Sigmoid colon (tissue), 6 donors: ENCODE measurements at regions not wholly inside any gene's neighbourhood (a gene's known extent, or its start where the extent isn't known, plus 50 kb on each side); places are given as distances from the start of the nearest gene placed in this dataset.

Source experiments
- DNase-seq: peaks from one replicate; pipeline ENCODE4 v3.0.0-alpha.2; 2019
- H3K27ac ChIP-seq, 4 donors: fragments of 200-600 bp; sonication (generic); one replicate each; pipeline ENCODE4 v1.5.1; 2016 to 2019; ENCODE audit warnings: mild to moderate bottlenecking in 1 of 4
- H3K27me3 ChIP-seq, 3 donors: fragments of 200-600 bp; sonication (generic); one replicate each; pipeline ENCODE4 v1.5.1; 2019; ENCODE audit warnings: mild to moderate bottlenecking in 1 of 3
- H3K36me3 ChIP-seq, 4 donors: fragments of 200-600 bp; sonication (generic); one replicate each; pipeline ENCODE4 v1.5.1; 2016 to 2019
- H3K4me1 ChIP-seq, 4 donors: fragments of 200-600 bp; sonication (generic); one replicate each; pipeline ENCODE4 v1.5.1; 2017 to 2019
- H3K4me3 ChIP-seq, 4 donors: fragments of 200-600 bp; sonication (generic); one replicate each; pipeline ENCODE4 v1.5.1; 2017 to 2019; ENCODE audit warnings: mild to moderate bottlenecking in 2 of 4, moderate library complexity in 1 of 4
- H3K9me3 ChIP-seq, 4 donors: fragments of 200-600 bp in 3 of 4; sonication (generic) in 3 of 4; one replicate each; pipeline versions ENCODE4 v1.5.1 to v1.6.1; 2013 to 2019
- CTCF ChIP-seq, 4 experiments: fragments of 450-650 bp in 3 of 4; fragments of 200-600 bp in 1 of 4; IDR thresholded peaks; one replicate each; pipeline ENCODE4 v1.5.1; 2016 to 2019; ENCODE audit warnings: antibody characterized with exemption in 4 of 4, mild to moderate bottlenecking in 3 of 4, moderate library complexity in 2 of 4
- EP300 ChIP-seq, 4 donors: sonication (generic); formaldehyde crosslinking; IDR thresholded peaks; one replicate each; pipeline ENCODE4 v1.6.1; 2017; ENCODE audit warnings: antibody characterized with exemption in 4 of 4
- POLR2A ChIP-seq, 2 donors: fragments of 450-650 bp; IDR thresholded peaks; one replicate each; pipeline ENCODE4 v1.6.1; 2016; ENCODE audit warnings: antibody characterized with exemption in 2 of 2, mild to moderate bottlenecking in 2 of 2, moderate library complexity in 2 of 2
- POLR2AphosphoS5 ChIP-seq, 4 donors: sonication (generic); formaldehyde crosslinking; IDR thresholded peaks; one replicate each; pipeline ENCODE4 v1.6.1; 2017; ENCODE audit warnings: antibody characterized with exemption in 4 of 4
- WGBS, 2 donors: extraction: QIAGEN DNeasy Blood & Tissue Kit; methylation state at CpG; one replicate each; pipeline ENCODE4 v1.1.7; 2013; 5-methylcytosine and 5-hydroxymethylcytosine counted together
- intact Hi-C: fragments of 100-400 bp; cut with DNase I; formaldehyde crosslinking; loops from one replicate; pipeline ENCODE4 v1.15.1; 2023
- donor health status: healthy with polysubstance abuse.
- donor health status: healthy.

GRCh38 chr6:87914637-87915395 lies 132.8 kb upstream of the SPACA1 start:
- no peaks in the 10 kb centered on the region for H3K9me3 ChIP-seq
- WGBS, 2 donors: 90 to 94% methylated on average over 4 of the region's 4 CpGs

GRCh38 chr6:87913974-87914373 lies 133.7 kb upstream of the SPACA1 start:
- H3K9me3 ChIP-seq: no peaks in the 10 kb centered on the region
- intact Hi-C loops: no loop called here
- H3K36me3 ChIP-seq: no peaks in the 10 kb centered on the region
- DNase-seq: no peak
- WGBS, 2 donors: 70 to 72% methylated on average over 6 of the region's 6 CpGs
- TF ChIP-seq CTCF (IDR thresholded peaks at IDR 0.05) (no peak), EP300 (IDR thresholded peaks at IDR 0.05) (no peak), POLR2A (IDR thresholded peaks at IDR 0.05) (no peak), POLR2AphosphoS5 (IDR thresholded peaks at IDR 0.05) (no peak)
- no peaks in the 10 kb centered on the region for H3K27me3 ChIP-seq
- H3K4me1 ChIP-seq: peaks cover 0 to 3% (median 0%) of the 10 kb centered on the region in 4 donors
- H3K27ac ChIP-seq: no peak overlapping the region
- no peak overlapping the region for H3K4me3 ChIP-seq

More at GRCh38 chr6:87914637-87915395, 132.8 kb upstream of the SPACA1 start:
- intact Hi-C loops: no loop called here
- H3K27ac ChIP-seq: no peak overlapping the region
- no peaks in the 10 kb centered on the region for H3K27me3 ChIP-seq
- no peak for DNase-seq
- H3K4me1 ChIP-seq: peaks cover 0 to 3% (median 0%) of the 10 kb centered on the region in 4 donors
- no peak for TF ChIP-seq POLR2AphosphoS5 (IDR thresholded peaks at IDR 0.05)
- TF ChIP-seq POLR2A (IDR thresholded peaks at IDR 0.05): no peak
- TF ChIP-seq EP300 (IDR thresholded peaks at IDR 0.05): no peak
- no peaks in the 10 kb centered on the region for H3K36me3 ChIP-seq
- H3K4me3 ChIP-seq: no peak overlapping the region

- no peaks in the 10 kb centered on the region for H3K36me3 ChIP-seq
- no peak overlapping the region for H3K27ac ChIP-seq
- intact Hi-C loops: no loop called here
- DNase-seq: no peak
- peaks cover 0 to 3% (median 0%) of the 10 kb centered on the region in 4 donors for H3K4me1 ChIP-seq
- no peaks in the 10 kb centered on the region for H3K9me3 ChIP-seq
- TF ChIP-seq CTCF (IDR thresholded peaks at IDR 0.05) (no peak), POLR2A (IDR thresholded peaks at IDR 0.05) (no peak), POLR2AphosphoS5 (IDR thresholded peaks at IDR 0.05) (no peak), EP300 (IDR thresholded peaks at IDR 0.05) (no peak)
- WGBS, 2 donors: 95 to 98% methylated on average over 1 of the region's 1 CpG
- H3K27me3 ChIP-seq: no peaks in the 10 kb centered on the region
- no peak overlapping the region for H3K4me3 ChIP-seq
These were observed 135.5 kb upstream of the SPACA1 start for GRCh38 chr6:87912102-87912501.

GRCh38 chr6:87909849-87910248 lies 137.8 kb upstream of the SPACA1 start:
- H3K27ac ChIP-seq: no peak overlapping the region
- no peaks in the 10 kb centered on the region for H3K27me3 ChIP-seq
- DNase-seq: no peak
- TF ChIP-seq EP300 (IDR thresholded peaks at IDR 0.05): no peak
- no peak for TF ChIP-seq CTCF (IDR thresholded peaks at IDR 0.05)
- TF ChIP-seq POLR2AphosphoS5 (IDR thresholded peaks at IDR 0.05): no peak
- TF ChIP-seq POLR2A (IDR thresholded peaks at IDR 0.05): no peak
- no peaks in the 10 kb centered on the region for H3K9me3 ChIP-seq
- intact Hi-C loops: no loop called here
- WGBS, 2 donors: 83 to 90% methylated on average over 8 of the region's 8 CpGs
- no peak overlapping the region for H3K4me3 ChIP-seq
- no peaks in the 10 kb centered on the region for H3K36me3 ChIP-seq
- H3K4me1 ChIP-seq: peaks cover 0 to 3% (median 0%) of the 10 kb centered on the region in 4 donors

- Histone ChIP-seq H3K27ac (no peak overlapping the region), H3K4me3 (no peak overlapping the region)
These were observed 138.4 kb upstream of the SPACA1 start for GRCh38 chr6:87908978-87909811.

More at GRCh38 chr6:87908978-87909811, 138.4 kb upstream of the SPACA1 start:
- WGBS, 2 donors: 72 to 81% methylated on average over 6 of the region's 6 CpGs
- Histone ChIP-seq H3K27me3 (no peaks in the 10 kb centered on the region), H3K36me3 (no peaks in the 10 kb centered on the region), H3K9me3 (no peaks in the 10 kb centered on the region), H3K4me1 (peaks cover 0 to 2% (median 0%) of the 10 kb centered on the region in 4 donors)
- TF ChIP-seq CTCF (IDR thresholded peaks at IDR 0.05) (no peak), EP300 (IDR thresholded peaks at IDR 0.05) (no peak), POLR2A (IDR thresholded peaks at IDR 0.05) (no peak), POLR2AphosphoS5 (IDR thresholded peaks at IDR 0.05) (no peak)
- DNase-seq: no peak
- intact Hi-C loops: no loop called here
